ENCODE measurements at regions not wholly inside any gene's neighbourhood (a gene's known extent, or its start where the extent isn't known, plus 50 kb on each side); places are given as distances from the start of the nearest gene placed in this dataset.
"Not testable (repeated sequence)": the region's sequence is repeated elsewhere in the genome, so short reads cannot be mapped to it uniquely, and the experiment has no call there.

DNA sequence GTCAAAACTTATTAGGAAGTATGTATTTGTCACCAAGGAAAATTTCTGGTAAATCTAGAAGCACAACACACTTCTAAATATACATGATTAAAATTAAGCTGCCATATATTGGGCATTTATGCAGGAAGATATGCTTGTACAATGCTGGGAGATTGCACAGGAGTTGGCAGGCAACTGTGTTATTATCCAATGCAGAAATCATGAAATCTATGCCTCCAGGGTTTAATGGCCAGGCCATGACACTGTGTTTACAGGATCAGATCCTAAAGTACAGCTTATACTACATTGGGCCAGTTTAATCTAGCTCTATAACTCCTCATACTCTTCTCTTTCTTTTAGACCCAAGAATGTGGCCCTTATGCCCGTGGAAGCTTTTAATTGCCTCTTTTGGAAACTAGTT, 391.4 kb upstream of the DPH6 start:
- no peak for DNase-seq

DNA sequence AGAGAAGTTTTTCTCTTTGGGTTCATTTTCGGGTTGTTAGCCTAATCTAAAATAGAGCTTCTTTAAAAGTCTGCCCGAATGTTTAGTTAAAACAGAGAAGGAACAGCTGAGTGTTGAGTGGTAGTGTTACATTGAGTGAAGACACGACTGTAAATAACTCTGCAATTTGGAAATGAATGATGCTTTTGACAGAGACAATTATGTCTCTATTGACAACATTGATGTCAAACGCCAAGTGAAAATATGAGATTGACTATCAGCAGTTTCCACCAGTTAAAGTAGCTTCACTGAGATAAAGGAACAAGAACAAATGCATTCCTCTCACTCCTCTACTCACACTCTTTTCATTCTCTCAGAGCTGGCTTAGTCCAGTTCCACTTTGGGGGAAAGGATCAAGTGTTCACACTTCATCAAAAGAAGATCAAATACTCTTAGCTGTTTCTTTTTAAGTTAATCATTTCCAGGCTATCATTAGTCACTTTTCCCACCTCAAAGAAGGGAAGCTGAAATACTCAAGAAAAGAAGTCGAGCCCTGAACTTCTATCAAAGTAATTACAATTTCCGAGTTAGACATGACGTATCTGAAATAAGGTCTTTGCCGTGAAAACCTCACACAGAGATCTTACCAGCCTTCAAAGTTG, 399.1 kb upstream of the DPH6 start:
- DNase-seq = no peak

GRCh38 chr15:35953424-35953823, 407.5 kb upstream of the DPH6 start:
- no peak for DNase-seq

GRCh38 chr15:35956056-35956455, 410.1 kb upstream of the DPH6 start:
- DNase-seq = no peak

DNA sequence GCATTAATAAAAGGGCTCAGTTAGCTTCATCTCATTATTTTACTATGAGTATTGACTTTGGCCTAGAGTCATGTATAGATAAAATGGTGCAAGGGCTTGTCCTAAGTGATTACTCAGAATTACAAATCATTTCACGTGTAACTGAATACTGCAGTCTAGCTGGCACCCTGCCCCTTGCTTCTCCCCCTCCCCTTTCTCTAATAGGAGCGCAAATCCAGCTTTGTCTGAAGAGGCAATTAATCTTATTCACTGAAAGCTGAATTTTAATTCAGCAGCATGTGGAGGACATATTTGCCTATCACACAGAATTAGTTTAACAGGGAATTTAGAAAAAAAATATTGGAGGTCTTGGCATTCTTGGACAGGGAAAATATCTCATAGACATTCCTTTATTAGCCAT, 412.1 kb upstream of the DPH6 start:
- no peak for DNase-seq

GRCh38 chr15:35958975-35959374, 413.0 kb upstream of the DPH6 start:
- no peak for DNase-seq

GRCh38 chr15:35963326-35963725, 417.4 kb upstream of the DPH6 start:
- no peak for DNase-seq

GRCh38 chr15:35966781-35967180, 420.8 kb upstream of the DPH6 start:
- no peak for DNase-seq

- DNase-seq = not testable (repeated sequence)
Observed at GRCh38 chr15:35967968-35968367, 422.0 kb upstream of the DPH6 start.

DNA sequence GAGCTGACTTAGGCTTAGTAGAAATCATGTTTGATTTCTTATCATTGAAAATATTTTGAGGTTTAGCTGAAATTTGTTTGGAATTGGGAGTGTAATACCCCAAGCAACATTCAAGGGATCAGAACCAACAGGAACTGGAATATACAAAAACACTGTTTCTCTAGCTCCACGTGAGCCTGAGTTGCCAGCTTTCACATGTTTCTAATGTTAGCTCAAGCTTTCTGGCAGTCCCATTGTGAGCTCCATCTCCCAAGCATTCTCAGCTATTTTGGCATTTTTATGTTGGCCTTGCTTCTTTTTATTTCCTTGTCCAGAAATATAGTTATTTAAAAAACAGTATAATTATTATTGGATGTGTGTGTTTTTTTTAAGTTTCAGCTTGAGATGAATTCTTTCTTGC, 427.1 kb upstream of the DPH6 start:
- DNase-seq = no peak

DNA sequence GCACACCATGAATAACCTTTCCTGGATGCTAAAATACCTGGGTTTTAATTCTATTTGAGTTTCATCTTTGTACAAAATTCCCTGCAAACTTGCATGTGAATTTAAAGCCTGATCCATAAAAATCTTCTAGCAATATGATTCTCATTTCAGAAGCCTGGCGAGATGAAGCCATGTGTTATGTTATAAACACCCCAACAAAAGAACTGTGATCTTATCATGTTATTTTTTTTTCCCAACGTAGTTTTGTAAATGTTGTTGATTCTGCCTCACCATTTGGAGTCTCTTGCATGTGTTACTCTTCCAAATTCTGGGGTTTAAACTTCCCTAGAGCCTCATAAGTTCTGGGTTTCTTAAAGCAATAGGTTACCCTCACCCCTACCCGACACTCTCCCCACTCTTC, 428.1 kb upstream of the DPH6 start:
- no peak for DNase-seq

DNA sequence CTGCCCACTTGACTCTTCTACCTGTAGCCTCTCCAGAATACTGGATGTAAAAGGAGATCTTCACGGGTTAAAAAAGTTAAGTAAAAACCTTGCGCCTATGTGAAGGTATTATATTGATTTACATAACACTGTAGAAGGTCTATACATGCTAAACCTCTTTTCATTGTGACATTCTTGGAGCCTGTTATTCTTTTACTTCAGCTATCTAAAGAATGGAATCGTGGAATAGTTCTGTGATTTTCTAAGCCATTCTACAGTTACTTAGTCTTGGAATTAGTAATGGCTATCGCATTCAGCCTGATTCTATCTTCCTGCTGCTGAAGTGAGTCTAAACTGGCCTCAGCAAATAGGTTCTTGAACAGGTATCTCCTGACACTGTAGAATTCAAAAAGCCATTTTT, 430.0 kb upstream of the DPH6 start:
- DNase-seq = no peak

GRCh38 chr15:35979608-35980007, 433.6 kb upstream of the DPH6 start:
- no peak for DNase-seq

DNA sequence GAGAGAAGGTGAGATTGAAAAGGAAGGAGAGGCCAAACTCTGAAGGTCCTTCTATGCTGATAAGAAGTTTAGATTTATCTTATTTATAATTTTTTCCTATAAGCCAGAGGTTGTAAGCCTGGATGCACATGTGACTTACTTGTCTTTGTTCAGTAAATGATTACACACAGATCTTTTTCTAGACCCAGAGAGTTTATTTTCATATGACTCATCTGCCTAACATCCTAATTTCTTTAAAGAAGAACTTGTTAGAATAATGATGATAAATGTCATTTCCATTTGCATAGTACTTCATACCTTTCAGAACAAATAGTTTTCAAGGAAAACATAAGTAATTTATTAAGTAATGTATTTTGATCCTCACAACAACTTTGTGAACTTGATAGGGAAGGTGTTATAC, 434.8 kb upstream of the DPH6 start:
- DNase-seq = no peak

DNA sequence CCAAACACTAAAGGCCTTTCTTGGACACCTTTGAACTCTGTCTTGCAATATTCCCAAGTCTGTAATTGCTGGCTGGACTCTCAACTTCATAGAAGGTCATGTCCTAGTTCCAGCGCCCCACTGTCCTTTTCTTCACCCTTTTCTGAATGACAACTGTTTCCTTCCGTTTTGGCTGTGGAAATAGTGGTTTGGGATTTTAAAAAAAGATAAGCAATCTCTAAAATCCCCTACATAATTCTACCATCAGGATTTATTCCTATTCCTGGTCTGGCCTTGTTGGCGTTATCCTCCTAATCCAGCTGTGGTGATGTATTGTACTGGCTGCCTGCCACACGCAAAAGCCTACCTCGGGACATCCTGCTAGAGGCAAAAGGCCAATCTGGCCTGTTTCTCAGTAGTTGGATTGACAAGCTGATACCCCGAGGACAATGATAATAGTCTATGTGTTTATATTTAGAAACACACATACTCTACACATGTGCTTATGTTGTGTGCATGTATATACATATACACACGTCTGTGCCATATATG, 440.3 kb upstream of the DPH6 start:
- no peak for DNase-seq

DNA sequence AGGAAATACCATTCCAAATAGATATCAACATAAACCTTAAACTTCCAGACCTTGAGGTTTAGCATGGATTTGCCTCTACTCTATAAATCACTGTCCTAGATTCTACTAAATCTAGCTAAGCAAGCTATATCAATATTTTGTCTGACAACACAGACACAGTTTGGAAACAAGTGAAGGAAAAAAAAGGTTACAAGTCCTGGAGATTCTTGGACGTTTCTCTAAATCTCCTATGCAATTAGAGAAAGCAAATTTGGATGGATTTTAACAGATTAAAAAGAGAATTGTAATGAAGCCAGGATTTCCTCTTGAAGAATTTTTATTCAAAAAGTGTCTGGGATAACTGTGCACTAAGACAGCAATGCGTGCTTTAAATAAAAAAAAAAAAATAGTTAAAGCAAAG, 441.1 kb upstream of the DPH6 start:
- DNase-seq = no peak

- no peak for DNase-seq
Observed at GRCh38 chr15:35991386-35991785, 445.4 kb upstream of the DPH6 start.

GRCh38 chr15:35992791-35993190, 446.8 kb upstream of the DPH6 start:
- DNase-seq = no peak

GRCh38 chr15:35993196-35993595, 447.2 kb upstream of the DPH6 start:
- DNase-seq = no peak

GRCh38 chr15:35994876-35995275, 448.9 kb upstream of the DPH6 start:
- DNase-seq = no peak

GRCh38 chr15:35998663-35999602, 453.0 kb upstream of the DPH6 start:
- DNase-seq = no peak

DNA sequence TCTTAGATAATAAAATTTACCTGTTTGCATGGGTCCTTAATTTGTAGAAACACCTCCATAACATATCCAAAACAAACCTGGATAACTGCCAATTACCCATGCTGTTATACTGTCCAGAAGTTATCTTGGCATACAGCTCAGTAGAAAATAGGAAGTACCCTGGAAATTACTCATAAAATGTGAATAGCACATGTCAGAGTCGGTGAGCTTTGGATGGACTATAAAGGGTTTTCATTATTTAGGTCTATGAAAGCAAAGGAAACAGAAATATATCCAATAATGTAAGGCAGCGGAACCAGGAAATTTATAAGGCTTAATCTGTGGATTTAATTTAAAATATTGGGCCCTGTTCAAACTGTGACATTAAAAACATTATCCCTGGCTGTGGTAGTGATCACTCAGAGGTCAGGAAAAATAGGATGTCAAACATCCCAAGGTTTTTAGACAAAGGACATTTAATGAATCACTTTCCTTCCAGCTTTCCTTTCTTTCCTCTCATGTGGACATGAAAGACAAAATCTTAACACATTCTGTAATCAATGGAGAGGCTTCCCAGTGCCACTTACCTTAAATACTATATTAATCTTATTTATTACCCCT, 459.0 kb upstream of the DPH6 start:
- DNase-seq = no peak

GRCh38 chr15:36005542-36005941, 459.6 kb upstream of the DPH6 start:
- no peak for DNase-seq

- no peak for DNase-seq
Observed at GRCh38 chr15:36007699-36008098, 461.7 kb upstream of the DPH6 start.
